Panc1 (cell line): ENCODE measurements at regions not wholly inside any gene's neighbourhood (a gene's known extent, or its start where the extent isn't known, plus 50 kb on each side); places are given as distances from the start of the nearest gene placed in this dataset.

ENCODE experiments used
- ATAC-seq: fragments of 200-7000 bp; cut with Tn5 transposase; 2 replicates; pipeline ENCODE4 v1.9.1; 2020; ENCODE audit warnings: mild to moderate bottlenecking, moderate library complexity
- BruUV-seq: library from RNA; stranded (reverse); fragments of 400-500 nt; replicated peaks from 2 replicates; lab custom pipeline; 2021; lab: Mats Ljungman, UMichigan
- CTCF ChIA-PET: fragments of 300-600 bp; sonication (Branson Sonifier 250); formaldehyde crosslinking; loops from one replicate; lab custom pipeline; 2022; ENCODE audit warnings: antibody characterized with exemption; lab: Charles Lee
- POLR2A ChIA-PET: fragments of 300-600 bp; sonication (Branson Sonifier 250); formaldehyde crosslinking; loops from one replicate; lab custom pipeline; 2022; ENCODE audit warnings: antibody characterized with exemption; lab: Charles Lee
- DNase-seq: peaks from one replicate; pipeline ENCODE4 v3.0.0-alpha.2; 2010; ENCODE audit warnings: low read depth, low spot score
- H3K27ac ChIP-seq: 2 replicates; pipeline ENCODE4 v1.5.1; 2011; ENCODE audit warnings: mild to moderate bottlenecking, low read length, inconsistent platforms
- H3K27me3 ChIP-seq: fragments of 200-500 bp; sonication (Bioruptor generic); 2 replicates; pipeline ENCODE4 v1.6.0; 2014; ENCODE audit warnings: low read length, inconsistent platforms; ENCODE audit not compliant: control insufficient read depth, insufficient read depth
- H3K36me3 ChIP-seq: fragments of 200-500 bp; sonication (Bioruptor generic); 2 replicates; pipeline ENCODE4 v1.5.1; 2014; ENCODE audit warnings: inconsistent platforms, mild to moderate bottlenecking, low read length, moderate library complexity; ENCODE audit not compliant: control insufficient read depth, insufficient read depth
- H3K4me1 ChIP-seq: 2 replicates; pipeline ENCODE4 v1.5.1; 2011; ENCODE audit warnings: inconsistent platforms, mild to moderate bottlenecking, low read length, moderate library complexity; ENCODE audit not compliant: control insufficient read depth, insufficient read depth
- H3K4me3 ChIP-seq, 2 experiments: 2 replicates each; pipeline ENCODE4 v1.5.1; 2011 to 2012; ENCODE audit warnings: low read depth in 2 of 2, low read length in 2 of 2, mild to moderate bottlenecking in 2 of 2, inconsistent platforms in 1 of 2, moderate library complexity in 1 of 2
- H3K9me3 ChIP-seq: fragments of 200-500 bp; sonication (Bioruptor generic); 2 replicates; pipeline ENCODE4 v1.5.1; 2014; ENCODE audit warnings: low read depth, mild to moderate bottlenecking, inconsistent platforms, low read length, moderate library complexity; ENCODE audit not compliant: control insufficient read depth, insufficient read depth
- POLR2AphosphoS5 ChIP-seq: IDR thresholded peaks from 2 replicates; pipeline ENCODE4 v1.6.1; 2012; ENCODE audit warnings: mild to moderate bottlenecking, low read depth, low read length, moderate library complexity
- SIN3A ChIP-seq: IDR thresholded peaks from 2 replicates; pipeline ENCODE4 v1.6.1; 2012; ENCODE audit warnings: low read depth, mild to moderate bottlenecking, low read length, moderate library complexity, borderline replicate concordance; ENCODE audit not compliant: insufficient read depth
- TCF7L2 ChIP-seq: IDR thresholded peaks from 2 replicates; pipeline ENCODE4 v1.6.1; 2011; ENCODE audit warnings: mild to moderate bottlenecking, low read depth, low read length, inconsistent platforms
- in situ Hi-C: cut with HindIII; loops from 2 replicates; pipeline ENCODE4 v1.10.0; 2016; ENCODE audit warnings: low sequenced_read_pairs, low pct_unique_long_range_greater_than_20kb
- intact Hi-C: fragments of 100-400 bp; cut with micrococcal nuclease; formaldehyde crosslinking; loops from one replicate; pipeline ENCODE4 v1.10.0; 2022; ENCODE audit not compliant: unreplicated experiment
- TF ChIP-seq, protein P1 (sequence below), 2 experiments: IDR thresholded peaks; 2 replicates each; pipeline ENCODE4 v1.6.1; 2011 to 2012; ENCODE audit warnings: low read depth in 2 of 2, control low read depth in 1 of 2, low read length in 1 of 2, mild to moderate bottlenecking in 1 of 2, moderate library complexity in 1 of 2; ENCODE audit not compliant: insufficient read depth in 1 of 2
- TF ChIP-seq, protein P2 (sequence below): fragments of 450-650 bp; IDR thresholded peaks from 2 replicates; pipeline ENCODE4 v1.5.1; 2017; ENCODE audit warnings: mild to moderate bottlenecking

DNA sequence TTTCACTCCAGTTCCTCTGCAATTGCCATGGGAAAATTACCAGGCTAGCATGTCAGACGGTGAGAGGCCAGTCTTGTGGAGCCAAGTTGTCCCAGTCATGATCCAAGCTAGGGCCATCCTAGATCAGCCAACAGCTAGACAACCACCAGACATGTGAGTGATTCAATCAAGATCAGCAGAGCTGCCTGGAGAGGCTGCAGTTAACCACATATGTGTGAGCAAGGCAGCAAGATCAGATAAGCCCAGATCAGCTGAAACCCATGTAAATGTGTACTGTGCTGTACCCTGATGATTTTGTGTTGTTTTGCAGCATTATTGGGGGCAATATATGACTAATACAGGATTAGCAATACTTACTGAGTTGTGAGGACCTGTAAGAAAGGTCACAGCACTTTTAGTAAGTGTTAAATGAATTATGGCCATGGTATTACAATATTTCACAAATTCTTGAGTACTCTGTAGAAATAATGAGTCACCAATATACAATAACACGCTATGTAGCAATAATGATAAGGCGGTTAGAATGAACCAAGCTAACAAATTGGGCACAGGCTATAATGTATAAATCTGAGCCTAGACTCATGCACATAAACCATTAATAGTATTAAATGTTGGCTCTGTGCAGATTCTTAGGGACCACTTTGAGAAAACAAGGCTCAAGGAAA, 91.4 kb downstream of the SUDS3 start:
- H3K27me3 ChIP-seq: no peaks in the 10 kb centered on the region
- BruUV-seq: no TSS peak
- no peaks in the 10 kb centered on the region for H3K4me1 ChIP-seq
- TF ChIP-seq POLR2AphosphoS5 (no peak), SIN3A (no peak), TCF7L2 (no peak)
- TF ChIP-seq, protein P1, sequence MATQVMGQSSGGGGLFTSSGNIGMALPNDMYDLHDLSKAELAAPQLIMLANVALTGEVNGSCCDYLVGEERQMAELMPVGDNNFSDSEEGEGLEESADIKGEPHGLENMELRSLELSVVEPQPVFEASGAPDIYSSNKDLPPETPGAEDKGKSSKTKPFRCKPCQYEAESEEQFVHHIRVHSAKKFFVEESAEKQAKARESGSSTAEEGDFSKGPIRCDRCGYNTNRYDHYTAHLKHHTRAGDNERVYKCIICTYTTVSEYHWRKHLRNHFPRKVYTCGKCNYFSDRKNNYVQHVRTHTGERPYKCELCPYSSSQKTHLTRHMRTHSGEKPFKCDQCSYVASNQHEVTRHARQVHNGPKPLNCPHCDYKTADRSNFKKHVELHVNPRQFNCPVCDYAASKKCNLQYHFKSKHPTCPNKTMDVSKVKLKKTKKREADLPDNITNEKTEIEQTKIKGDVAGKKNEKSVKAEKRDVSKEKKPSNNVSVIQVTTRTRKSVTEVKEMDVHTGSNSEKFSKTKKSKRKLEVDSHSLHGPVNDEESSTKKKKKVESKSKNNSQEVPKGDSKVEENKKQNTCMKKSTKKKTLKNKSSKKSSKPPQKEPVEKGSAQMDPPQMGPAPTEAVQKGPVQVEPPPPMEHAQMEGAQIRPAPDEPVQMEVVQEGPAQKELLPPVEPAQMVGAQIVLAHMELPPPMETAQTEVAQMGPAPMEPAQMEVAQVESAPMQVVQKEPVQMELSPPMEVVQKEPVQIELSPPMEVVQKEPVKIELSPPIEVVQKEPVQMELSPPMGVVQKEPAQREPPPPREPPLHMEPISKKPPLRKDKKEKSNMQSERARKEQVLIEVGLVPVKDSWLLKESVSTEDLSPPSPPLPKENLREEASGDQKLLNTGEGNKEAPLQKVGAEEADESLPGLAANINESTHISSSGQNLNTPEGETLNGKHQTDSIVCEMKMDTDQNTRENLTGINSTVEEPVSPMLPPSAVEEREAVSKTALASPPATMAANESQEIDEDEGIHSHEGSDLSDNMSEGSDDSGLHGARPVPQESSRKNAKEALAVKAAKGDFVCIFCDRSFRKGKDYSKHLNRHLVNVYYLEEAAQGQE (IDR thresholded peaks at IDR 0.05; ENCODE audit: insufficient read depth in 1 of 2, low read depth in 2 of 2, low read length in 1 of 2): no peak
- TF ChIP-seq, protein P2, sequence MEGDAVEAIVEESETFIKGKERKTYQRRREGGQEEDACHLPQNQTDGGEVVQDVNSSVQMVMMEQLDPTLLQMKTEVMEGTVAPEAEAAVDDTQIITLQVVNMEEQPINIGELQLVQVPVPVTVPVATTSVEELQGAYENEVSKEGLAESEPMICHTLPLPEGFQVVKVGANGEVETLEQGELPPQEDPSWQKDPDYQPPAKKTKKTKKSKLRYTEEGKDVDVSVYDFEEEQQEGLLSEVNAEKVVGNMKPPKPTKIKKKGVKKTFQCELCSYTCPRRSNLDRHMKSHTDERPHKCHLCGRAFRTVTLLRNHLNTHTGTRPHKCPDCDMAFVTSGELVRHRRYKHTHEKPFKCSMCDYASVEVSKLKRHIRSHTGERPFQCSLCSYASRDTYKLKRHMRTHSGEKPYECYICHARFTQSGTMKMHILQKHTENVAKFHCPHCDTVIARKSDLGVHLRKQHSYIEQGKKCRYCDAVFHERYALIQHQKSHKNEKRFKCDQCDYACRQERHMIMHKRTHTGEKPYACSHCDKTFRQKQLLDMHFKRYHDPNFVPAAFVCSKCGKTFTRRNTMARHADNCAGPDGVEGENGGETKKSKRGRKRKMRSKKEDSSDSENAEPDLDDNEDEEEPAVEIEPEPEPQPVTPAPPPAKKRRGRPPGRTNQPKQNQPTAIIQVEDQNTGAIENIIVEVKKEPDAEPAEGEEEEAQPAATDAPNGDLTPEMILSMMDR: no peak
- no peaks in the 10 kb centered on the region for H3K9me3 ChIP-seq
- H3K36me3 ChIP-seq: no peaks in the 10 kb centered on the region
- intact Hi-C loops: no loop called here
- DNase-seq: no peak
- no peak overlapping the region for H3K4me3 ChIP-seq
- in situ Hi-C loops: no loop called here
- ChIA-PET POLR2A (interaction anchor here (0.7 kb wide), 1 partner anchor 651 kb away, joined by 3 read pairs; no protein-coding TSS in a partner anchor), CTCF (no interaction called here)
- H3K27ac ChIP-seq: no peak overlapping the region
- ATAC-seq: no peak

DNA sequence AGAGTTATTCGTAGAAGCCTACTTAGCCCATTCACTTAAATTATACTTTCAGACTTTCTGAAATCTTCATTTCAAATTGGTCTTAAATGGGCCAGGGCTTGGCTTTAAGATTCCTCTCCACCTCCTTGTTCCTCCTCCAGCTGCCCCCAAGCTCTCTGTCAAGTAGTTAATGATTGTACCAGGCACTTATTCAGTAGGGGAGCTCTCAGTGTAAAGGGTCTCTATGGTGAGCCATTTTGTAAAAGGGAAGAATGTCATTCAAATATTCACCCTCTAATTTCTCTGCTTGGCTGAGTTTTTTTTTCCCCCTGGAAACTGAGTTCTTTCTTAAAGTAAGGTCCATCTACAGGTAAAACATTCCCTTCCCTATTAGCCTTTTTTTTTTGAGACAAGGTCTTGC, 96.6 kb downstream of the SUDS3 start:
- Histone ChIP-seq H3K9me3 (no peaks in the 10 kb centered on the region), H3K4me1 (no peaks in the 10 kb centered on the region), H3K27ac (no peak overlapping the region), H3K36me3 (no peaks in the 10 kb centered on the region), H3K4me3 (no peak overlapping the region), H3K27me3 (no peaks in the 10 kb centered on the region)
- DNase-seq (no peak), ATAC-seq (no peak)
- no peak for TF ChIP-seq POLR2AphosphoS5
- TF ChIP-seq, protein P2: no peak
- intact Hi-C loops: no loop called here
- in situ Hi-C loops: no loop called here
- BruUV-seq: no TSS peak
- CTCF ChIA-PET: no interaction called here
- POLR2A ChIA-PET: no interaction called here
